HG03175 (cell line): ENCODE measurements at regions not wholly inside any gene's neighbourhood (a gene's known extent, or its start where the extent isn't known, plus 50 kb on each side); places are given as distances from the start of the nearest gene placed in this dataset.

Experiments
- ATAC-seq: cut with Tn5 transposase; IDR thresholded peaks from one replicate; pipeline ENCODE4 v1.9.1; 2021; ENCODE audit warnings: mild to moderate bottlenecking, moderate library complexity; ENCODE audit not compliant: unreplicated experiment

- peak; percentile 97 for ATAC-seq
These were observed 187.1 kb upstream of the BRINP1 start for GRCh38 chr9:119556129-119556875.

GRCh38 chr9:119544492-119544891 is 175.3 kb upstream of the BRINP1 start:
- ATAC-seq: no peak

GRCh38 chr9:119537138-119537537 is 167.9 kb upstream of the BRINP1 start:
- ATAC-seq: no peak

GRCh38 chr9:119533504-119533903 is 164.3 kb upstream of the BRINP1 start:
- ATAC-seq: no peak

- no peak for ATAC-seq
These were observed 157.5 kb upstream of the BRINP1 start for GRCh38 chr9:119526698-119527097.

- no peak for ATAC-seq
These were observed 154.3 kb upstream of the BRINP1 start for GRCh38 chr9:119523508-119523907.

DNA sequence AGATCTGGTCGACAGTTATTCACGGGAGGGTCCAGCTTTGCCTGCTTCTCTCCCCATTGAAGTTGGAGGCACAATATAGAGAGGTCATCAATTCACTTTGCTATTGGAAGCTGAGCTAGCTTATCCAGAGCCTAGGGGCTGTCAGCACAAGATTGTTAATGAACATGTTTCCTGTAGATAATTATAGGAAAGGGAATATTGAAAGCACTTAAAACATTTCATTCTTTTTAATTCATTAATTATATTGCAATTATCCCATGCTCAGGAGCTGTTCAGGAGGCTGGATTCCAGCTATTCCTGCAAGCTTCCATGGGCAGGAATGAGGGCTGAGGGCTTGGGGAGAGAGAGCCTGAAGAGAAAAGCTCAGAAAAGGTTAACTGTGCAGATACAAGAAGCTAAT is 153.1 kb upstream of the BRINP1 start:
- no peak for ATAC-seq

GRCh38 chr9:119509291-119509905 is 140.2 kb upstream of the BRINP1 start:
- ATAC-seq: no peak

- no peak for ATAC-seq
These were observed 132.1 kb upstream of the BRINP1 start for GRCh38 chr9:119501374-119501773.

- ATAC-seq: no peak
These were observed 131.0 kb upstream of the BRINP1 start for GRCh38 chr9:119500072-119500771.

DNA sequence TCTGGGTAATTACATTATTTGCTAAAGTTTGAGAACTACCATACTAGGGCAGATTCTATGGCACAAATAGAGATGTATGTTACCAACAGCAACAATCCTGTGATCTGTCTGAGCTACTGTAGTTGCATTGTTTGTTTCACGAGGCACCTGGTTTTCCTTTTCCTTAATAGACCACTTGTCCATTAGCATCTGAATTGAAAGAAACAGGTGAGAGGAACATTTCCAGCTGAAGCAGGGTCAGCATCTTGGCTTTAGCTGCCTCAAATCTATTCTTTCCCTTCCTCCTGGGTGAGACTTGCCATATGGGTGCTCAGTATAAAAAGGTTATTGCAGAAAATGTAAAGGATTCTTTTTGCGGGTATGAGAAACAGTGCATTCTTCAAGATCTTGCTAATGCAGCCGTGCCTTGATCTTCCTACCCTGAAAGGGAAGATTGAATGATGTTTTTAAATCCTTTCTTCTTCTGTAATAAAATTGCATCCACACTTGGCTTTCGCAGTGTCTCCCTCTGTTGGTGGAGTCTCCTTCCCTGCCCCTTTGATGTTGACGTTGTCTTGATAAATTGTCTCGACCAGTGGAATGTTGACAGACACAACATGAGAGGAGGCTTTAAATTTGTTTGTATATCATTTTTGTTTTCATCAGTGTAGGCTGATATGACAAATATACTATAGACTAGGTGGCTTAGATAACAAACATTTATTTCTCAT is 118.0 kb upstream of the BRINP1 start:
- ATAC-seq: no peak

- ATAC-seq: no peak
These were observed 113.9 kb upstream of the BRINP1 start for GRCh38 chr9:119483153-119483552.

- no peak for ATAC-seq
These were observed 108.0 kb upstream of the BRINP1 start for GRCh38 chr9:119477197-119477596.

- no peak for ATAC-seq
These were observed 88.8 kb upstream of the BRINP1 start for GRCh38 chr9:119458068-119458467.

DNA sequence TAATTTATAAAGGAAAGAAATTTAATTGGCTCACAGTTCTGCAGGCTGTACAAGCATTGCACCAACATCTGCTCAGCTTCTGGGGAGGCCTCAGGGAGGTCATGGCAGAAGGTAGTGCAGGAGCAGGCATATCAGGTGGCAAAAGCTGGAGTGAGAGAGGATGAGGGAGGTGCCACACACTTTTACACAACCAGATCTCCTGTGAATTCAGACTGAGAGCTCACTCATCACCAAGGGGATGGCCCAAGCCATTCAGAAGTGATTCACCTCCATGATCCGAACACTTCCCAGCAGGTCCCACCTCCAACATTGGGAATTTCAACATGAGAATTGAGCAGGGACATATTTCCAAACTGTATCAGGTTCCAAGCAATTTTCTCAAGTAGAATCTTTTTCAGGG is 84.7 kb upstream of the BRINP1 start:
- ATAC-seq: no peak

GRCh38 chr9:119453490-119453911 is 84.3 kb upstream of the BRINP1 start:
- ATAC-seq: no peak

- ATAC-seq: no peak
These were observed 82.2 kb upstream of the BRINP1 start for GRCh38 chr9:119451426-119451825.

- no peak for ATAC-seq
These were observed 73.9 kb upstream of the BRINP1 start for GRCh38 chr9:119443179-119443578.

DNA sequence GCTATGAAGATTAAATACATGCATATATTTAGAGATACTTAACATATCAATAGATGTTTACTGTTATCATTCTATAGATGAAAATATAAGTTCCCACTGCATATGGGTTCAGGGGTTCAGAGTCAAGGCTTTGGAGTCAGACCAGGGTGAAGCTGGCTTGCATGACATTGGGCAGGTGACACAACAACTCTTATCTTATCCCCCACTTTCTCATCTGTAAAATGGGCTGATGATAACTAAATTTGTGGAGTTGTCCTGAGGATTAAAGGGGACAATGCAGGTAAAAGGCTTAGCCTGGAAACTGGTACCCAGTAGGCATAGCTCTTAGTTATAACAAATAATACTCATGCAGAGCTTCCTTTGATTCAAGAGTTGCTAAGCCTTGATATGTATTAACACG is 72.6 kb upstream of the BRINP1 start:
- ATAC-seq: no peak

- ATAC-seq: no peak
These were observed 72.1 kb upstream of the BRINP1 start for GRCh38 chr9:119441338-119441737.

DNA sequence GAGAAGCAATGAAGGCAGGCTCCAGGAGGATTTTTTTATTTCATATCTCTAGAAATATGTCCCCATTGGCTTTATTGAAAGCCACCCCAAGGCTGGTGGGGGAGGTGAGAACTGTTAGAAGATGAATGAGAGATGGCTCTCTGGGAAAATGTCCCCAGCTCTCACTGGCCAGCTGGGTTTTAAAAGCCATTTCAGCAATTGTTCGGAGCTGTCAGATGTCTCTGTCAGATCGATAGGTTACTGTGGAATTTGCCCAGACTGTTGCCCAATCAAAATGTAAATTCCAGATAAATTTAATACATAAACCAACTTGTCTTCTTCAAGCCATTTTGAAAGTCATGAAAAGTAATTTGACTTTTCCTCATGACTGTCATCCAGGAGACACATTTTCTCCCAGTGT is 67.0 kb upstream of the BRINP1 start:
- ATAC-seq: no peak
